Retina (tissue), 1 donor: ENCODE measurements at regions not wholly inside any gene's neighbourhood (a gene's known extent, or its start where the extent isn't known, plus 50 kb on each side); places are given as distances from the start of the nearest gene placed in this dataset.
"Not testable (repeated sequence)": the region's sequence is repeated elsewhere in the genome, so short reads cannot be mapped to it uniquely, and the experiment has no call there.

Experiments used
- DNase-seq: peaks from one replicate; pipeline ENCODE4 v3.0.0-alpha.2; 2016

DNA sequence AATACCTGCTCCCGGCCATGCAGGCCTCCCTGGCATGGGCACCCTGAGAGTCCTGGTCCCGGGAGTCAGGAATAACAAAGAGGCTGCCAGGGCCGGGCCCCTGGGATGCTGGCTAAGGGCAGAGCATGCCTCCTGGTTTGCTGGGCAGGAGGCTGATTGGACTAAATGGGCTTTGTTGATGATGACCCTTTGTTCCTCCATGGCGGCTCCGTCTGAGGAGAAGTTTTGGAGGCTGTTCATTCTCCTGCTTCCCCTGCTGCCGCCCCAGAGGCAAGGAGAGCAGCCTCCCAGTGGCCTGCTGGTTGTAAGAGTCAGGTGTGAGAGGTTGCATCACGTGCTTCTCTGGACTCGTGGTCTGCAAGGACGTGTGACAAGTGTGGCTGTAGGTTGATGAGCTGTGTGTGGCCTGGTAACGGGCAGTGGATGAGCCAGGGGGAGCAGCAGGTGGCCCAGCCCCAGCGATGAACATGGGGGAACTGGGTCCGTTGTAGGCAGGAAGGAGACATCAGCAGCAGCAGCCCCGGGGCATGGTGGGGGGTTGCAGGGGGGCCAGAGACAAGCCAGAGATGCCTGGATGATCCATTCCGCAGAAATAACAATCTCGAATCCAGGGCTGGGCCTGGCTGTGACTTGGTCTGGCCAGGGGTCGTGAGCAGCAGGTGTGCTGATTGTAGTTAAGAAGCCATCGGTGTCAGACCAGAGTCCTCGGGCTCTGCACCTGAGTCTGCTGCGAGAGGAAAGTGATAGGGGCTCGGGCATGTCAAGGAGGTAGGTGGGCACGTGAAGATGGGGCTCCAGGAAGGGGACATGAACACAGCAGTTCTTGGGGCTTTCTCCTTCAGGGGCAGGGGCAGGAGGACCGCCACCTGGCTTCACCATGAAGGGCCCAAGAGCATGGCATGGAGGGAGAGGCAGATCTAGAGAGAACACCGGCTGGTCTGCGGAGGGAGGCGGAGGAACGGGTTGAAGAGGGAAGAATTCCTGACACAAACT, 101.4 kb downstream of the TNFRSF13B start:
- DNase-seq, result no peak

DNA sequence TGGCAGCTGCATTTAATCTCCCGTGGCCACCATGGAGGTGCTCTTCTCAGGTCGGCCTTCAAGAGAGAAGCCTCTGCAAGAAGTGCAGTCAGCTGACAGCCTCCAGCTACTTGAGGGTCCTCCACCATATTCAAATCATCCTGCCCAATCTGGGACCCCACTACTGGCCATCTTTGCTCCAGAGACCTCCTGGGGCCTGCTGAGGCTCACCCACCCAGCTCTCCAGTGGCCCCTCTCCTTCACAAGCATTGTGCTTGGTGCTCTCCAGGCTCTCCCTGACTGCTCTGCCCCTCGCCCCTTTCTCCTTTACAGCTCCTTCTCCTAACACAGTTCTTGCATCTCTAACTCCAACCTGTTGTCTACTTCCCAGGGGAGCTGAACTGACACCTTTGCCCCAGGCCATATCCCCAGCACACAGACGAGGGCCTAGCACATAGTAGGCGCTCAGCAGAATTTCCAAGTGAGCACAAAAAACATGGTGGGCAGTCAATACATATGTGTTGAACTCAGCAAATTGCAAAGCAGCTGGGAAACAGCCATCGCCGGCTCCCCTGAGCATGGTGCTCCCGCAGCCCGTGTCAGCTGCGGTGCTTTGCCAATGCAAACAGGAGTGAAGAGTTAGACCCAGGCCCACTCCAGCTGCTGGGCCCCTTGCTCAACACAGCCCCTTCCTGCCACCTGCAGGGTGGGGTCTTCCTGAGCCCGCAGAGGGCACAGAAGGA, 102.2 kb downstream of the TNFRSF13B start:
- not testable (repeated sequence) for DNase-seq

DNA sequence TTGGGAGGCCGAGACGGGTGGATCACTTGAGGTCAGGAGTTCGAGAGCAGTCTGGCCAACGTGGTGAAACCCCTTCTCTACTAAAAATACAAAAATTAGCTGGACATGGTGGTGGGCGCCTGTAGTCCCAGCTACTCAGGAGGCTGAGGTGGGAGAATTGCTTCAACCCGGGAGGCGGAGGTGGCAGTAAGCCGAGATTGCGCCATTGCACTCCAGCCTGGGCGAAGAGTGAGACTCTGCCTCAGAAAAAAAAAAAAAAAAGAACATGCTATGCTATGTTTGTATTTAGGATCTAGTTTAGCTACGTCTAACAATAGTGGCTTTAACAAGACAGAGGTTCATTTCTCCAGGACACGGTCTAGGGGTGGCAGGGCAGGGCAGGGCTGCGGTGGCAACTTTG, 103.3 kb downstream of the TNFRSF13B start:
- DNase-seq, result not testable (repeated sequence)

DNA sequence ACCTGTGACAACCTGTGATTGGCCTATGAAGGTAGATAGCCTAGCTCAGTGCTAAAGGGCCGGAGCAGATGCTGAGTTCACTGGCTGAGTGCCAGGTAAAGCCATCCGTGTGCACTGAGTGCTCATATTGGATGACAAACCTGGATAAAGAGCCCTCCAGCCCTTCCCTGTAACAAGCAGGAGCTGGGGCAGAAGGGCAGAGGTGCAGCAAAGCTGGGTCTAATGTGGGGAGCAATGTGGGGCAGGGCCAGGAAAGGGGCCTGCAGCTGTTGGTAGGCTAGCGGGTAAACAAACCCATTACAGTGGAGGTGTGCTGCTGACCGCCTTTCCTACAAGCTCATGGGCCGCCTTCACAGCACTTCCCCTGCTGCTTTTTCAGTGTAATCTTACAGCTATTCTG, 104.4 kb downstream of the TNFRSF13B start:
- DNase-seq, result not testable (repeated sequence)

DNA sequence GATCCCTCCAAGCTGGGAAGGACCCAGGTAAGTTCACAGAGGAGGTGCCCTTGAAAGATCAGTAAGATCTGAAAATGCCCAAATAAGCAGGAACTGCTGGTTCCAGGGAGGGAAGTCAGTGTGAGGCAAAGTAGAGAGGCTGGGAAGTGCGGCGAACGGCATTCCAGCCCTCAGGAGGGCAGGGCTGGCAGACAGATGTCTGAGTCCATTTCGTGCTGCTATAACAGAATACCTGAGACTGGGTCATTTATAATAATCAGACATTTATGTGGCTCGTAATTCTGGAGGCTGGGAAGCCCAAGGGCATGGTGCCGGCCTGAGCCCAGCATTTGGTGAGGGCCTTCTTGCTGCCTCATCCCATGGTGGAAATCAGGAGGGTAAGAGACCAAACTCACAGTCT, 105.1 kb downstream of the TNFRSF13B start:
- not testable (repeated sequence) for DNase-seq

DNA sequence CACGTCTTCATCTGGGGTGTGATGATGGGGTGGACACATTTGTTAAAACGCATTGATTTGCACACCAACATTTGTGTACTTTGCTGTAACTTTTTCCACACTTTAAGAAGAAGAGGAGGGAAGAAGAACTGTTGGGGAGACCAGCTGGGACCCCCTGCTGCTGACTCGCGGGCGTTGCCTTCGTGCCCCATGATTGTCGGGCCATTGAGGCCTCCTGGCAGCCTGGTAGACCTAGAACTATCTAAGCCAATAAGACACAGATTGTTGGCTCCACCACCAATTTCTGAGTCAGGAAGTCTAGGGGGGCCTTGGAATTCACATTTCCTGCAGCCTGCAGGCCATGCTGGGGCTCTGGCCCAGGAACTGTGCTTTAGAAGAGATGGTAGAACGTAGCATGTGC, 105.5 kb downstream of the TNFRSF13B start:
- no peak for DNase-seq

DNA sequence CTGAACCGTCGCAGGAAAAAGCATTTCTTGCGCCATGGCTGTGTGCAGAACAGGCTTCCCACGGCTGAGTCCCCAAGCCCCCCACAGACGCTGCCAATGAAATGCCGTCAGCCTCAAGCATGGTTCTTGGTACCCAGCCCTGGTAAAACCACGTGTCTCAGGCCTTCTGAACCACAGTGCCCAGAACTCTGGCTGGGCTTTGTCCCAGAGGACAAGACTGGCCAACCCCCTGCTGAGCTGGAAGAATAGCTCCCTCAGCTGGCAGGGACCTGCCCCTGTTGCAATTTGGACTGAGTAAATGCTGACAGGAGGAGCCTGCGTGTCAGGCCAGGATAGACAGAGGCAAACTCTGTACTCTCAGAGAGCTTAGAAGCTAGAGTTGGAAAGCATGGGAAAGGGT, 106.2 kb downstream of the TNFRSF13B start:
- not testable (repeated sequence) for DNase-seq

DNA sequence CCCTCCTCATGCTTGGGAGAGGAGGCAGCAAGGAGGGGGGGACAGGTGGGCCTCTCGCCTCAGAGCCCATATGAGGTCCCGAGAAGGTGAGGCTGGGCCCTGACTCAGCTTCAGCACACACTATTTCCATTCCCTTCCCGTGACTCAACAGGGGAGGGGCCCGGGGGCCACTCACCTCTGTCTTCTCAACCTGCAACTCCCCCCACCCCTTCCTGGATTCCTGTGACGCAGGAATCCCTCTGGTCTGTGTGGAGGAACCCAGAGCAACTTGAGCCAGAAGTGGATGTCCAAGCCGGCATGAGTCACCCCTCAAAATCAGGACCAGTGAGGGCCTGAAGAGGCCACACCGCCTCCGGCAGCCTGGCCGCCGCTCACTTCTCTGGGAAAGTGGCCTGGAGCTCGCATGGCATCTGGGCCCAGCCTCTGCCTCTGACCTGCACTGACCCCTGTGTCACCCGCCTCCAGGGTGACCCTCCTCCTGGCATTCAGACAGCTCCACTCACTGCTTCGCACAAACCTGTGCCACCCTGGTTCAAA, 106.8 kb downstream of the TNFRSF13B start:
- not testable (repeated sequence) for DNase-seq

DNA sequence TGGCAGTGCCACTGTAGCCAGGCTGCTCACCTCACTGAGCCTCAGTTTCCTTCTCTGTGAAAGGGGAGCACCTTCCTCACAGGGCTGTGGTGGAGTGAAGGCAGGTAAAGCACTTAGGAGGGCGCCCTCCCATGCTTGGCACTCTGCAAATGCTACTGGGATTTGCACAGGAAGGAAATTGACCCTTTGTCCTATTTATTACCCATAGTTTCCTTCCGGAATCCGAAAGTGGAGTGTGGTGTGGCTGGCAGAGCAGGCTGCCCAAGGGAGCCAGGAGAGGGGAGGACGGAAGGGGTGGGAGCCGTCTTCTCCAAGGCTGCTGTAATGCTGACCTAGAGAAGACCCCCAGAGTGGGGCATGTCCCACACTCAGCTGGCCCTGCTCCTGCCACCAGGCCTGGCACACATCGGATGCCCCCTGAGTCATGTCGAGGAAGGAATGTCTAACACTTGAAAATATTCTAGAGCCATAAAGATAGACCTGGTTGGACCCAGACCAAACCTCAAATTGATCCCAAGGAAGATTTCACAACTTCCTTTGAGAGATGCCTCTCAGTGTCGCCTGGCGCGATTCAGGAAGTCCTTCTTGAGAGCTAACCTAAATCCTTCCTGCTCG, 107.3 kb downstream of the TNFRSF13B start:
- not testable (repeated sequence) for DNase-seq

DNA sequence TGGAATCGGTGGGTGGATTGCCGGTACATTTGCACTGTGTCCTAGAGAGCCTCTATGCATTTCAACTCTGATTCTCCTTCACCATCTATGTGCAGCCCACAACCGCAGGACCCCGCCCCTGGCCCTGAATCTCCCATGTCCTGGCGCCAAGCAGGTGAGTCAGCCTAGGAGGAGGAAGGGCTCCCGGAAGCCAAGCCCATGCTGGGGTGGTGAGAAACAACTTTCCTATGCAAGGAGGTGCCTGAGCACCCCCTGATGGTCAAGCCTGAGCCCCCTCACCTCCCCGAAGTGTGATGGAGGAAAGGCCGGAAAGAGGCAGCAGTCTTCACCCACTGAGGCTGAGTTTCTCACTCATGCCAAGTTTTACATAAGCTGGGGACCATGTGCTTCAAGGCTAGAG, 110.8 kb downstream of the TNFRSF13B start:
- not testable (repeated sequence) for DNase-seq

DNA sequence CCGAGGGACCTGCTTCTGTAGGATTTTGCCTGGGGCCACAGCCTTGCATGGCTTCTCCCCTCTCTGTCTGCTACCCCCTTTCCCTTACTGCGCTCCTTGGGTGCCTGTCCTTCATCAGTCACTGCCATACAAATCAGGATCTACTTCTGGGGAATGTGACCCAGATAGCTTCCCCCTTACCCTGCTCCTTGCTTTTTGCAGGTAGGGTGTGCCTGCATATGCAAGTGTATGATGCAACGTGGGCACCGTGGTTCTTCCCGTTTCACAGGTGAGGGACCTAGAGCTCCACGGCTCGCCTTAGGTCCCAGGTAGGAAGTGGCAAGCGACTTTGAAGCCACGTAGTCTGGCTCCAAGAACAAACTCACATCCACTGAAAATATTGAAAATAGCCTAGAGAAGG, 111.5 kb downstream of the TNFRSF13B start:
- not testable (repeated sequence) for DNase-seq

DNA sequence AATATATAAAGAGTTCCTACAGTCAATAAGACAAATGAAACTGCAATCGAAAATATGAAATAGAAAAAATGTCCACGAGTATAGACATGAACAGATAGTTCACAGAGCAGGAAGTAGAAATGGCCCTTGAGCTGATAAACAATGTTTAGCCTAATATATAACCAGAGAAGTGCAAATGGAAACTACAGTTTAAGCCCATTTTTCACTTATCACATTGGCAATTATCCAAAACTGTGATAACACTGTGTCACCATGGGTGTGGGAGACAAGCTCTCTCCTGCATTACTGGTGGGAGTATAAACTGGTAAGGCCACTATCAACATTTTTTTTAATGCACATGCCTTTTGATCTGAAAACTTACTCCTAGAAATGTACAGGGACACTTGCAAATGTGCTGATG, 112.4 kb downstream of the TNFRSF13B start:
- DNase-seq, result not testable (repeated sequence)

DNA sequence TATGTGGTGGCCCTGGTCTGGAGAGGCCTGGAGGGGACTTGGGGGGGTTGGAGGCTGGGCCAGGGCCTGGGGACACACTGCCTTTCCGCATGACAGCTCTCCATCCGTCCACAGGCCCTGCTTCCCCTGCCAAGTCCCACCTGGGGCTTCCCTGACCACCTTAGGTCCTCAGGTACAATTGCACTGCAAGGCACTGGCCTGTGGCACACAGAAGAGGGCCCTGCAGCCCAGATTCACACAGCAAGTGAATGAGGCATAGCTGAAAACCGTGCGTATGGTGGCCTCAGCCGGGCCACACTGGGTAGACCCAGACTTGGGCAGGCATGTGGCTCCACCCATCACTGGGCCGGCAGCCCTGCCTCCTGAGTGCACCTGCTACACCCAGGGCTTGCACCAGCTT, 114.2 kb downstream of the TNFRSF13B start:
- not testable (repeated sequence) for DNase-seq

DNA sequence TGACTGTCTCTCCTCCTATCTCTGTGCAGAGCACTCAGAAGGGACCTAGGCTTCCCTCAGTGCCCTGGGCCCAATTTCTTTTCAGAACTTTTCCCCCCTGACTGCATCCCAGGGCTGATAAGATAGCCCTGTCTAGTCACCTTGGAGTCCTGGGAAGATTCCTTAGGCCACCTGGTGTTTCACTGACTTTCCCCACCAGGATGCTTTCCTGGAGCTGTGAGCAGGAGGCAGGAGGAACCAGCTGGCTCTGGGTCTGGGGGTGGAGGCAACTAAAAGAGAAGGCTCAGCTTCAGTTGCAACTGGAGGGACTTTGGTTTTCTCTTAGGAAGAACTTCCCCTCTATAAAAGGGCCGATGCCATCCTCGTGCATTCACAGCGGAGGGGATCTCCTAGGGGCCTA, 115.1 kb downstream of the TNFRSF13B start:
- DNase-seq, result not testable (repeated sequence)

DNA sequence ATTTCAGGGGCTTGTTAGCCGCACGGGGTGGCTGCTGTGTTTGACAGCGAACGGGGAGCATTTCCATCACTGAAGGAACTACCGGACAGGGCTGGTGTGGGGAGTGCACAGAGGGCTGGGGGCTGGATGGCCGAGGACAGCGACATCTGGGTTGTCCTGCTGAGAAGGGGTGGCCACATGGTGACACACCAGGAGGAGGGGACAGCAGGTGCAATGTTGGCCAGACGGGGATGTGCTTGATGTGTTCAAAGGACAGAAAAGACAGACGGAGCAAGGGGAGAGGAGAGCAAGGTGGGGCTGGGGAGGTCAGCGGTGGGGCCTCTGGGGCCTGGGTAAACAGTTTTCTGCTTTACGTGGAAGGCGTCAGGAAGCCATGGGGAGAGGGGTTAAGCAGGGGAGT, 115.7 kb downstream of the TNFRSF13B start:
- DNase-seq, result not testable (repeated sequence)

DNA sequence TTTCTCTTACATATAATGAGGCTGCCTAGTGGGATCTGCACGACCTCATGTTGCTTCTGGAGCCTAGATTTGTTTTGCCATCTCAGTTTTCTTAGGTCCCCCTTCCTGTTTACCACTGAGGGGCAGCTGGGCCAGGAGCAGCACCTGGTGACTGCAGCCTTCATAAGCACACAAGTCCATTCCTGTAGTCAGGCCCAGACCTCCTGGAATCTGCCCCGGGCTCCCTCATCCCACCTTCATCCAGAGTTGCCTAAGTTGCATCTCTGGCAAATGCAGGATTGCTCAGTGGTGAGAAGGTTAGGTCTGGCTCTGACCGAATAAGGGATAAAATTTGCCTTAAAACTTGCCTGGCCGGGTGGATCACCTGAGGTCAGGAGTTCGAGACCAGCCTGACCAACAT, 117.3 kb downstream of the TNFRSF13B start:
- DNase-seq, result not testable (repeated sequence)

DNA sequence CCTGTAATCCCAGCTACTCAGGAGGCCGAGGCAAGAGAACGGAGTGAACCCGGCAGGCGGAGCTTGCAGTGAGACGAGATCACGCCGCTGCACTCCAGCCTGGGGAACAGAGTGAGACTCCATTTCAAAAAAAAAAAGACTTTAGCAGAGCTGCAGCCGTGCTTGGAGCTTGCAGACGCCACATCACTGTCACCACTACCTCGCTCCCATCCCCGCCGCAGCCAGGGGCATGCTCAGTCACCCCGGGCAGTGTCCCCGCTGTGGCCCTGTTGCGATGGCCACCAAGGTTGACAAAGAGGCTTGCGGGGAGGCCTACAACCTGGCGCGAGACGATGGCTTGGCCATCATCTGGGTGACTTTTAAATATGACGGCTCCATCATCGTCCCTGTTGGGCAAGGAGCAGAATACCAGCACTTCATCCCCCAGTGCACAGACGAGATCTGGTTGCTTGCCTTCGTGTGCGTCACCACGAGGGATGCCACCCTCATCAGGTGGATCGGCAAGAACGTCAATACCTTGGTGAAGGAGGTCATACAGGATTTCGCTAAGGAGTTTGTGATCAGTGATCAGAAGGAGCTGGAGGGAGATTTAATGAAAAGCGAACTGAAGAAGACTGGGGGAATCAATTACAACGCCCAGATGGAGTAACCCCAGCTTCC, 118.1 kb downstream of the TNFRSF13B start:
- no peak for DNase-seq

DNA sequence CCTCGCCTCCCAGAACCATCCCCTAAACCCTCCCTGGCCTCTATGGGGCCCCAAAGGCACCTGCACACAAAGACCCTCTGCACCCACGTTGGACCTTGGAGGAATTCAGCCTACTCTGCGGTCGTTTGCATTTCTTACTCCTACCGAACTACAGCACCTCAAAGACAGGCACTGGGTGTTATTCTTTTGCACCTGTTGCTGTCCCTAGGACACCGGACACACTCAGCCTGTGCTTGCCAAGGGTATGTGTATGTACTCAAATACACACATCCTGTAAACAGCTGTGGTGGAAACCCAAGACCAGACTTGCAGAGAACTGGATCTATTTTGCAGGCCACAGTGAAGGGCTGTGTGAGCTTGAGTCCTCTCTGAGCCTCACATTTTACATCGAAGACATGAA, 122.1 kb downstream of the TNFRSF13B start:
- not testable (repeated sequence) for DNase-seq

DNA sequence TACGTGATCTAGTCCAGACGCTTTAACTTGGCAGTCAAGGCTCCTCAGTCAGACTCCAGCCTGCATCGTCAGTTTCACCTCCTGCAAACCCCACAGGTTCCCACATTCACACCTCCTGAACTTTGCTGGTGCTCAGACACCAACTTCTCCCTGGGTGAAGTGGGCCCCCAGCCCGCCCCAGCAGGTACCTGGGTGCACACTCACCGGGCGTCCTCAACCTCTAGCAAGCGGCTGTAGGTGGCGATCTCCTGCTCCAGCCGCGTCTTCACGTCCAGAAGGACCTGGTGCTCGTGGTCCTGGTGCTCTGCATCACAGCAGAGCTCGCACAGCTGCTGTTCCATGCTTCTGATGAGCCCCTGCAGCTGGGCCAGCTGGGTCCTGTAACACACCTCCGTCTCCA, 122.9 kb downstream of the TNFRSF13B start:
- not testable (repeated sequence) for DNase-seq

DNA sequence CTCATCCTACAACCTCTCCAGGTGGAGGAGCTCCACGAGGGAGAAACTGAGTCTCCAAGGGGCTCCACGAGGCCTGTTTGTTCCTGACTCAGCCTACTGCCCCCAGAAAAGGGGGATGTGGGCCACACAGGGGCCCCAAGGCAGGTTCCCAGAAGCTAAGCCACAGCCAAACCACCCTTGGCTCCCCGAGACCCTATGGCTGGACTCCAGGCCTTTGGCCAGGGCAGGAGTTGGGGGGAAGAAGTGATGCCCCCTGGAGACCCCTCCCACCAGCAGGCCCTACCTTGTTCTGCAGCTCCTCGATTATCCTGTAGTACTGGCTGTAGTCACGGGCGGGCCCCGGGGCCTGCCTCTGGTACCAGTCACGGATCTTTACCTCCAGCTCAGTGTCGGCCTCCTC, 126.8 kb downstream of the TNFRSF13B start:
- DNase-seq, result not testable (repeated sequence)

DNA sequence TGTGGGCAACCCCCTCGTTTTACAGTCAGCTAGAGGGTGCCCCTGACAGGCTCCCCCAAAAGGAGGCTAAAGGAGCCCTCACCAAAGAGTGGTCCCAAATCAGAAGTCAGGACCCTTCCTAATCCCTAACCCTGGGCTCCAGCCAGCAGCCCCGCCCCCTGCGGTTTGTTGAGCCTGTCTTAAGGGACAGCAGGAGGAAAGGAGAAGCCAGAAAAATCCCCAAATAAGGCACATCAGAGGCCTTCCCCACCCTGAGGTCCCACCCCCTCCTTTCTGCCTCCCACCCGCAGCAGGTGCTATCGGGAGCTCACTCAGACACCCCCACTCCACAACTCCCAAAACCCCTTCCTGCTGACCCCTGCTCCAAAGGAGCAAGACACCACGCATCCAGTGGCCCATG, 127.2 kb downstream of the TNFRSF13B start:
- DNase-seq, result not testable (repeated sequence)

DNA sequence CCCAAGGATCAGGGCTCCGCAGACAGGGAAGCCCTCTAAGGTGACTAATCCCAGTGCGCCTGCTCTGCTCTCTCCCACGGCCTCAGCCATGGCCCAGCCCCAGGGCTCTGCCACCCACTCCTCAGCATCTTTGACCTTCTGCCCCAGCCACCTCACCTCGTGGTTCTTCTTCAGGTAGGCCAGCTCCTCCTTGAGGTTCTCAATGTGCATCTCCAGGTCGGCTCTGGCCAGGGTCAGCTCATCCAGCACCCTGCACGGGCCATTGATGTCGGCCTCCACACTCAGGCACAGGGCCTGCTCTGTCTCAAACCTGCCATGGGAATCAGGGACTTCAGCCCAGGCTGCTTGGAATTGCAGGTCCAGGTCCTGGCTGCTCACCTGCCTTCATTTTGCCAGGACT, 128.4 kb downstream of the TNFRSF13B start:
- DNase-seq, result not testable (repeated sequence)
